SK-N-SH (cell line): ENCODE measurements at regions not wholly inside any gene's neighbourhood (a gene's known extent, or its start where the extent isn't known, plus 50 kb on each side); places are given as distances from the start of the nearest gene placed in this dataset.

Source experiments
- CTCF ChIP-seq: fragments of 200-600 bp; sonication (generic); IDR thresholded peaks from 2 replicates; pipeline ENCODE4 v1.6.1; 2017; ENCODE audit warnings: antibody characterized with exemption, mild to moderate bottlenecking, moderate library complexity
- EP300 ChIP-seq, 2 experiments: IDR thresholded peaks; 2 replicates each; pipeline versions ENCODE4 v1.4.0 to v1.6.1; 2012; ENCODE audit warnings: borderline replicate concordance in 1 of 2, low read depth in 1 of 2, low read length in 1 of 2
- EZH2phosphoT487 ChIP-seq: fragments of 200-600 bp; sonication (generic); IDR thresholded peaks from 2 replicates; pipeline ENCODE4 v1.6.1; 2017; ENCODE audit warnings: low read depth, mixed run types, mild to moderate bottlenecking, antibody characterized with exemption, moderate library complexity, borderline replicate concordance
- MEF2A ChIP-seq: IDR thresholded peaks from 2 replicates; pipeline ENCODE4 v1.4.0; 2012; ENCODE audit warnings: low read depth, borderline replicate concordance
- POLR2AphosphoS5 ChIP-seq: IDR thresholded peaks from 2 replicates; pipeline ENCODE4 v1.6.1; 2012; ENCODE audit warnings: low read depth, low read length
- TEAD4 ChIP-seq: IDR thresholded peaks from 2 replicates; pipeline ENCODE4 v1.4.0; 2012; ENCODE audit warnings: mild to moderate bottlenecking, borderline replicate concordance; ENCODE audit not compliant: insufficient read depth
- TF ChIP-seq, protein P1 (sequence below): fragments of 150-350 bp; IDR thresholded peaks from 2 replicates; pipeline ENCODE4 v1.6.1; 2017; ENCODE audit warnings: antibody characterized with exemption, low read length, low read depth, borderline replicate concordance

DNA sequence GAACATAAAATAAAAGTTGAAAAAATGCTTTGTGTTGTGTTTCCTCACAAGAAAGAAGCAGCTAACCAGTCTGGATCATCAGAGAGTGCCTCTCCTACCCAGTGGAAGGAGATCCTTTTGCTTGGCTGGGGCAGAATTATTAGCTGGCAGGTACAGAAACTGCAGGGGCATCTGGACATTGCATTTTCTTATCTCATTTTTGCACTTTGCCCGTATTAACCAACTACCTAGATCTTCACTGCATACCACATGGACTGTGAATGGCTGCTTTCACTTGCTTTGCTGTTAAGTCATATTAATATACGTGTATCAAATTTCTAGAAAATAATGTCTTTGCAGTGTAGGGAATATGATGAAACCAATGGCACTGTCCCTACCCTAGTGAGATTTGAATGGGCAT is 52.9 kb upstream of the PDGFRA start:
- TF ChIP-seq POLR2AphosphoS5 (no peak), EP300 (IDR thresholded peaks at IDR 0.05; ENCODE audit: borderline replicate concordance in 1 of 2, low read depth in 1 of 2, low read length in 1 of 2) (no peak), TEAD4 (no peak), CTCF (no peak), MEF2A (no peak), EZH2phosphoT487 (no peak)
- TF ChIP-seq, protein P1, sequence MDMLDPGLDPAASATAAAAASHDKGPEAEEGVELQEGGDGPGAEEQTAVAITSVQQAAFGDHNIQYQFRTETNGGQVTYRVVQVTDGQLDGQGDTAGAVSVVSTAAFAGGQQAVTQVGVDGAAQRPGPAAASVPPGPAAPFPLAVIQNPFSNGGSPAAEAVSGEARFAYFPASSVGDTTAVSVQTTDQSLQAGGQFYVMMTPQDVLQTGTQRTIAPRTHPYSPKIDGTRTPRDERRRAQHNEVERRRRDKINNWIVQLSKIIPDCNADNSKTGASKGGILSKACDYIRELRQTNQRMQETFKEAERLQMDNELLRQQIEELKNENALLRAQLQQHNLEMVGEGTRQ, result no peak
